BE2C (cell line): ENCODE measurements at regions not wholly inside any gene's neighbourhood (a gene's known extent, or its start where the extent isn't known, plus 50 kb on each side); places are given as distances from the start of the nearest gene placed in this dataset.

Source experiments
- DNase-seq: peaks from one replicate; pipeline ENCODE4 v3.0.0-alpha.2; 2020
- H3K27me3 ChIP-seq: fragments of 250-450 bp; sonication (Bioruptor Pico); 2 replicates; pipeline ENCODE4 v1.5.1; 2020; ENCODE audit warnings: mild to moderate bottlenecking
- H3K36me3 ChIP-seq: fragments of 250-450 bp; sonication (Bioruptor Pico); 2 replicates; pipeline ENCODE4 v1.5.1; 2020; ENCODE audit warnings: mild to moderate bottlenecking
- H3K4me1 ChIP-seq: fragments of 250-450 bp; sonication (Bioruptor Pico); 2 replicates; pipeline ENCODE4 v1.5.1; 2020
- H3K4me3 ChIP-seq: 2 replicates; pipeline ENCODE4 v1.5.1; 2011; ENCODE audit warnings: low read depth, low read length
- H3K9me3 ChIP-seq: fragments of 250-450 bp; sonication (Bioruptor Pico); 2 replicates; pipeline ENCODE4 v1.5.1; 2020
- CTCF ChIP-seq: IDR thresholded peaks from 2 replicates; pipeline ENCODE4 v1.5.1; 2012; ENCODE audit warnings: mild to moderate bottlenecking, low read depth, low read length

- Histone ChIP-seq H3K4me1 (no peaks in the 10 kb centered on the region), H3K36me3 (no peaks in the 10 kb centered on the region), H3K4me3 (no peak overlapping the region), H3K9me3 (no peaks in the 10 kb centered on the region), H3K27me3 (no peaks in the 10 kb centered on the region)
- DNase-seq, result no peak
- TF ChIP-seq CTCF, result no peak
Measured at GRCh38 chr3:24780991-24781390, 286.3 kb upstream of the THRB start.

GRCh38 chr3:24781454-24781853 lies 286.8 kb upstream of the THRB start:
- Histone ChIP-seq H3K36me3 (no peaks in the 10 kb centered on the region), H3K4me1 (no peaks in the 10 kb centered on the region), H3K27me3 (no peaks in the 10 kb centered on the region), H3K4me3 (no peak overlapping the region), H3K9me3 (no peaks in the 10 kb centered on the region)
- DNase-seq, result no peak
- TF ChIP-seq CTCF, result no peak

GRCh38 chr3:24793896-24794295 lies 299.2 kb upstream of the THRB start:
- no peaks in the 10 kb centered on the region for H3K27me3 ChIP-seq
- H3K36me3 ChIP-seq, result no peaks in the 10 kb centered on the region
- no peak for DNase-seq
- H3K4me1 ChIP-seq, result no peaks in the 10 kb centered on the region
- H3K9me3 ChIP-seq, result no peaks in the 10 kb centered on the region
- H3K4me3 ChIP-seq, result no peak overlapping the region
- TF ChIP-seq CTCF, result no peak

- Histone ChIP-seq H3K4me1 (no peaks in the 10 kb centered on the region), H3K27me3 (no peaks in the 10 kb centered on the region), H3K4me3 (no peak overlapping the region), H3K9me3 (no peaks in the 10 kb centered on the region), H3K36me3 (no peaks in the 10 kb centered on the region)
- no peak for DNase-seq
- no peak for TF ChIP-seq CTCF
Measured at GRCh38 chr3:24802614-24803013, 308.0 kb upstream of the THRB start.

- H3K4me3 ChIP-seq, result no peak overlapping the region
- no peak for DNase-seq
- H3K36me3 ChIP-seq, result no peaks in the 10 kb centered on the region
- no peaks in the 10 kb centered on the region for H3K4me1 ChIP-seq
- TF ChIP-seq CTCF, result no peak
- no peaks in the 10 kb centered on the region for H3K9me3 ChIP-seq
- H3K27me3 ChIP-seq, result no peaks in the 10 kb centered on the region
Measured at GRCh38 chr3:24804095-24804494, 309.4 kb upstream of the THRB start.

- Histone ChIP-seq H3K27me3 (no peaks in the 10 kb centered on the region), H3K9me3 (no peaks in the 10 kb centered on the region), H3K4me1 (no peaks in the 10 kb centered on the region), H3K36me3 (no peaks in the 10 kb centered on the region), H3K4me3 (no peak overlapping the region)
- TF ChIP-seq CTCF, result no peak
- DNase-seq, result no peak
Measured at GRCh38 chr3:24810881-24811280, 316.2 kb upstream of the THRB start.
